ENCODE measurements at regions not wholly inside any gene's neighbourhood (a gene's known extent, or its start where the extent isn't known, plus 50 kb on each side); places are given as distances from the start of the nearest gene placed in this dataset.

GRCh38 chr12:76246611-76247010, 101.6 kb downstream of the BBS10 start (continued):
- TF ChIP-seq RNF2 (IDR thresholded peaks at IDR 0.05; ENCODE audit: borderline replicate concordance, low read depth) (no peak), USF2 (IDR thresholded peaks at IDR 0.05) (no peak)

- no peak for FAIRE-seq
- ATAC-seq, result no peak
- Histone ChIP-seq H3K4me2 (no peak overlapping the region), H3K27ac (no peak overlapping the region), H3K9me3 (no peaks in the 10 kb centered on the region), H3K4me1 (peaks cover 2% of the 10 kb centered on the region; the same call in 1 of the 3 replicates), H3K4me3 (no peak overlapping the region)
- TF ChIP-seq CEBPB (IDR thresholded peaks at IDR 0.05) (no peak), RARB (CRISPR knock-in tag; IDR thresholded peaks at IDR 0.05) (no peak), RFX5 (IDR thresholded peaks at IDR 0.05) (no peak), FOSL2 (IDR thresholded peaks at IDR 0.05) (no peak), FOSL2 (CRISPR knock-in tag; IDR thresholded peaks at IDR 0.05) (no peak)
- WGBS (ENCODE audit: missing lambda C conversion rate), result 73% methylated on average over 3 of the region's 3 CpGs
- POLR2A ChIA-PET, result no interaction called here
- DNase-seq (ENCODE audit: low read depth in 1 of 2, low spot score in 1 of 2), result no peak
- CTCF ChIA-PET, result no interaction called here
Observed at GRCh38 chr12:76244300-76244699, 103.9 kb downstream of the BBS10 start.

- peaks cover 2% of the 10 kb centered on the region; the same call in 1 of the 3 replicates for H3K4me1 ChIP-seq
- H3K4me3 ChIP-seq, result no peak overlapping the region
- ChIA-PET POLR2A (no interaction called here), CTCF (no interaction called here)
- 46% methylated on average over 2 of the region's 2 CpGs for WGBS (ENCODE audit: missing lambda C conversion rate)
- no peaks in the 10 kb centered on the region for H3K9me3 ChIP-seq
- FAIRE-seq (no peak), ATAC-seq (no peak), DNase-seq (ENCODE audit: low read depth in 1 of 2, low spot score in 1 of 2) (no peak)
- TF ChIP-seq E2F6 (IDR thresholded peaks at IDR 0.05; ENCODE audit: borderline replicate concordance, low read depth) (no peak), RNF2 (IDR thresholded peaks at IDR 0.05; ENCODE audit: borderline replicate concordance, low read depth) (no peak), CHD2 (IDR thresholded peaks at IDR 0.05; ENCODE audit: low read length, partially characterized antibody) (no peak), EHMT2 (IDR thresholded peaks at IDR 0.05; ENCODE audit: low read depth) (no peak), POLR2AphosphoS2 (conservative IDR thresholded peaks at IDR 0.05; ENCODE audit: low read length) (no peak), JUNB (IDR thresholded peaks at IDR 0.05) (no peak), NR3C1 (IDR thresholded peaks at IDR 0.05) (no peak), CTCF (IDR thresholded peaks at IDR 0.05) (no peak), PHF8 (IDR thresholded peaks at IDR 0.05; ENCODE audit: borderline replicate concordance, low read depth) (no peak), MAZ (IDR thresholded peaks at IDR 0.05; ENCODE audit: borderline replicate concordance, low read depth, low read length) (no peak), JUN (IDR thresholded peaks at IDR 0.05) (no peak), EHF (CRISPR knock-in tag; IDR thresholded peaks at IDR 0.05) (no peak), HDAC2 (IDR thresholded peaks at IDR 0.05) (no peak), FOSL2 (IDR thresholded peaks at IDR 0.05) (no peak), FOSL2 (CRISPR knock-in tag; IDR thresholded peaks at IDR 0.05) (no peak), SREBF2 (IDR thresholded peaks at IDR 0.05) (no peak)
- no peak overlapping the region for H3K27ac ChIP-seq
- no peak overlapping the region for H3K4me2 ChIP-seq
Observed at GRCh38 chr12:76242813-76243550, 105.2 kb downstream of the BBS10 start.
